Renal cortical epithelial cell (primary cell): ENCODE measurements at regions not wholly inside any gene's neighbourhood (a gene's known extent, or its start where the extent isn't known, plus 50 kb on each side); places are given as distances from the start of the nearest gene placed in this dataset.
"Not testable (repeated sequence)": the region's sequence is repeated elsewhere in the genome, so short reads cannot be mapped to it uniquely, and the experiment has no call there.

Source experiments
- DNase-seq: peaks from one replicate; pipeline ENCODE4 v3.0.0-alpha.2; 2011; ENCODE audit warnings: low read depth

GRCh38 chr4:103499094-103499493 is 220.7 kb downstream of the TACR3 start:
- DNase-seq: no peak

DNA sequence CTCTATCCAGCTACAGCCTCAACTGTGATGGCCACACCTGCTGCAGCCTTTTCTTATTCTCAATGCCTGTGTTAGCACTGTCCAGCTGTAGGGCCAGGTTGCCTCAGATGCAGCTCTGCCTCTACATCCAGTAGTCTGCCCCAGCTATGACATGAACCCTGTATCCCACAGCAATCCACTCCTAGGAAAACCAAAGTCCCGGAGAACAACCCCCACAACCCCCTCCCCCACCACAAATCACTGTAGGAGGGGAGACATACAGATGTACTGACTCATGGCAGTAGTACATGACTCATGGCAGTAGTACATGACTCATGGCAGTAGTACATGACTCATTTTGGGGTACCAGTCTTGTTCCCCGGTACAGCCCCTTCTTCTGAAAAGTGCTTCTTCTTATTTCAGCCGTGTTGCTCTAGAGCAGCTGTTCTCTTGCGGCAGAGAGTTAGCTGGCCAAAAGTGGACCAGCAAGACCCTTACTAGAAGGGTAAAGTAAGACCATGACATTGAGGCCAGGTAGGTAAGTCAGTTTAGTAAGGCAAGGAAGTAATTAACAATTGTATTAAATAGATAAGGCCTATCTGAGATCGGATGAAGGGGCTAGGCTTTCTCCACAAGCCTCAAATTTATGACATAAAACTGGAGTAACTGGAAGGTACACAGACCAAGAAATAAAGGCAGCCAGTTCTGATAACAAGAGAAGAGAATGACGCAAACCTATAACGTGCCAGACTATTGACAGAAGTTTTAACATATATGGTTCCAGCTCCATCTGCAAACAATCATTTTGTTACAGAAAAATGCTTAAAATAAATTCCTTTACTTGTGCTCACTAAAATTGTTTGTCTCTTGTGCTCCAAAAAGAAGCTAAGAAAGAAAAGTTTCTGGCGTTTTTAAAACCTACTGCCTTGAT is 221.4 kb downstream of the TACR3 start:
- DNase-seq: peak; percentile 36

DNA sequence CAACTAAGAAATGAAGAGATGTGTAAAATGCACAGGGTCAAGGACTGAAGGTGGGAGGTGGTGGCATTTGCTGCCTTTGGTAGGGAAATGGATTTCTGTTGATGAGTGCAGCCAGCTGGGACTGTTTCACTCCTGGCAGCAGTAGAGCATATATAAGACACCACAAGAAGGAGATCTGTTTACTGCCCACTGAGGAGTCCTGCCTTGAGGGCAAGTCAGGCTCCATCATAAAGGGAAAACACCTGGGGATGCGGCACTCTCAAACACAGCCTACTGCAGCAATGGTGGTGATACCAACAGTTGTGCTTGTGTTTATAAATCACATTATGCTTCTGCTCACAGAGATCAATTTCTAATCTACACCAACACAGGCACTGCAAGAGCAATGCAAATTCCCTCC is 222.1 kb downstream of the TACR3 start:
- DNase-seq: no peak

DNA sequence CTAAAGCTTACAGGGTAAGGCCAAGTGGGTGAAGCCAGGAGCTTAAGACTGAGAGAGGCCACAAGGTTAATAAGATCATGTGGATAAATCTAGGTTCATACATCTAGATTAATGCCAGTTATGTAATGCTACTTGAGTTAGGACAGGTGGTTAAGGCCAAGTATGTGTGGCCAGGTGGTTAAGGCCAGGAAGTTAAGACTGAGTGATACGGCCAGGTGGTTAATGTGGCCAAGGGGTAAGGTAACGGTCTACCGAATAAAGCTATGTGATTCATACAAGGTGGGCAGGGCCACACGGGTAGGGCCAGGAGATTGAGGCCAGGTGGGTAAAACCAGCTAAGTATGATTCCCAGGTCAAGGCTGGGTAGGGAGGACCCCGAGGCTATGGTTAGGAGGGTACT is 223.0 kb downstream of the TACR3 start:
- no peak for DNase-seq

DNA sequence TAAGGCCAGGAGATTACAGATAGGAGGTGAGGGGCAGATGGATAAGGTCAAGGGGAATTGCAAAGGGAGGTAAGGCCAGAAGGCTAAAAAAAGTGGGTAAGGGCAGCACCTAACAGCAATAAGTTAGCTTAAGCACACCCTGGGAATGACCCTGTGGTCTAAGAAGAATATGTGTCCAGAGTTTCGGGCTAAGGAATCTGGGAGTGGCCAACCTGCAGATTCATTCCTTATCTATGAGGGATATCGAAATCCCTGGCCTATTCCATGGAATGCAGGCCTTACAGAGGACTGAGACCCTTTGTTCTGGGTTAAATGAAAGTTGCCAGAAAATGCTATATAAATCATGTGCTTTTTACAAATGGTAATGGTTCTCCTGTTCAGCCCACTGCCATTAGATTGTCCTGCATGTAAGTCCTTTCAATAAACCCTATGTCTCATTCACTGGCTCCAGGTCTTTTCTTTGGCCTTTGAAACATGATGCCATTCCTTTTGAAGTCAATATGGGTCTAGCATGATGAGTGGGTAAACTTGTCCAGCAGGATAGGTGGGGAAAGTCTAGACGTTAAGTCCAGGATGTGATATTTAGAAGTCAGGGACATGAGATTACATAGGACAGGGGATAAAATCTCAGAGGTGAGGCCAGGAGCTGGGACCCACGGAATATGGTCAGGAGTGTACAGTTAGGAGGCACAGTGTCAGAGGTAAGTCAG is 226.2 kb downstream of the TACR3 start:
- DNase-seq: no peak

- DNase-seq: not testable (repeated sequence)
Measured at GRCh38 chr4:103485296-103485695, 234.5 kb downstream of the TACR3 start.

- DNase-seq: no peak
Measured at GRCh38 chr4:103484521-103484920, 235.3 kb downstream of the TACR3 start.

- no peak for DNase-seq
Measured at GRCh38 chr4:103482893-103483292, 236.9 kb downstream of the TACR3 start.

DNA sequence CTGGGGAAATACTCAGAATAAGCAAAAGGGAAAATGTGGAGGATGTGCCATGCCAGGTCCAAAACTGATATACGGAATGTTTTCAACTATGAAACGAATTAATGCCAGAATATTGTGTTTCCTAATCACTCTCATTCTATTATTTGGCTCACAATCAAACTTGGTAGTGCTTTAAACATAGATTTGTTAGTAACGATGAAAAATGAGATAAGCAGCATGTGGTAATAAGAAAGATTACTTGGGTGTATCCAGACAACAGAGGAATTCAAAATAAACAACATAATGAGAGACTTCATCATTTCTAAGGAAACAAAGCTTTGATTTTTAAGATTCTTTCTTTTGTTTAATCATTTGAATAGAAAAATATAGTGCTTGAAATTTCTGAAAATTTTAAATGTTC is 237.3 kb downstream of the TACR3 start:
- no peak for DNase-seq

DNA sequence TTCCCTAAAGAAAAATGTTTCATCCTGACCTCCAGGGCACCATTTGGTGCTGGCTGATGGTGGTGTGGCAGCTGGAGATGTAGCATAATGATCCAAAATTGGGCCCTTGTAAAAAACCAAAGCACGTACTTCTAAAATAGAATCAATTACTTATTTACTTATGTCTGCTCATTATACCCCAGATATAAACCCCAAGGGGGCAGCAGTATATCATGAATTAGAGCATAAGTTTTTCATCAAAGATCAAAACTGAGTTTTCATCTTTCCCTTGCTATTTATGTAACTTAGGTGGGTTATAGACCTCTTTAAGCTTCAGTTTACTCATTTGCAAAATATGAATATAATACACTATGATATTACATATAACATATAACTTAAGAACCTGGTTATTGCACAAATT is 241.1 kb downstream of the TACR3 start:
- DNase-seq: no peak

DNA sequence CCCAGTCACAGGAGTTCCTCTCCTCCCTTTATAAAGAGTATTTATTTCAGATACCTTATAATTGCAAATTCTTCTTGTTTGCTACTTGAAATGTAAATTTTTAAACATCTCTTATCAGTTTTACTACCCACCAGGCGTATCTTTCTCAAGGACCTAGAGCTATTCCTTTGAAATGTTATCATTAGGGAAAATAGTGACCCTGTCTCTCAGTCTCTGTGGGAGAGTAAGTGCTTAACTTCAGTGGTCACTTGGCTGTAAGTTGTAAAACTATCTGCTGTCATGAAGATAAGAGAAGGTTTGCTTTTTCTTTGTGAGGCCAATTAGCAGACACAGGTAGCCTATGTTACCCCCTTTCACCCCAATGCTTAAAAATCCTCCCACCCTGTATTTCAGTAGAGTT is 241.6 kb downstream of the TACR3 start:
- DNase-seq: no peak

- no peak for DNase-seq
Measured at GRCh38 chr4:103457566-103457965, 259.4 kb upstream of the CENPE start.

DNA sequence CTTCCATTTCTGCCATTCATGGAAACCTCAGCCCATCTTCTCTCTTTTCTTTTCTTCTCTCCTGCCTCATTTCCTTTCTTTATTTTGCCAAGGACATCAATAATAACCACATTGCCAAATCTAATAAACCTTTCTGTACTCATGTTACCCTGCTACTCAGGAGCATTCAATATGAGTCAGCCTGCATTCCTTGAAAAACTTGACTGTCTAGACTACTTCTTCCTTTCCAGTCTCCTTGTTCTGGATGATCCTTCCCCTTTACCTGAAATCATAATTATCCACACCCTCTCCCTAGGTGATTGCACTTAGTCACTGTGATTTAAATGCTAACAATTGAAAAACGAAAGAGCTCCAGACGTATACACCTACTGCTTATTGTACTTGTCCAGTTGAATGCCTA is 253.2 kb upstream of the CENPE start:
- peak; percentile 22 for DNase-seq

DNA sequence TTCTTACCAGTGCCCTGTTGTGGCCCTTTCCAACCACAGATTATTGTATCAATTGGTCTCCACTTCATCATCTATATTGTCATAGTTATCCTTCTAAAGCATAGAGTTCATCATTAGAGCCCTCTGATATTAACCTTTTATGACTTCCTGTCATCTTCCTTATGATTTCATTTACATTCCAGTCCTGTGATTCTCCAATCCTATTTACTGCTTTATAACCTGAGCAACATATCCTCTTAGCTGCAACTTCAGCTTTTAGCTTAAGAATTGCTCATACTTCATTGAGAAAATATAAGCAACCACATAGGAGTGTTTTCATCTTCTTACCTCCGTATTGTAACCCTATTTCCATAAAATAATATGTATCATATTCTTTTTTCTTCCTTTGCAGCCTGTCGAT is 252.6 kb upstream of the CENPE start:
- no peak for DNase-seq

GRCh38 chr4:103449296-103450023 is 251.3 kb upstream of the CENPE start:
- DNase-seq: no peak

DNA sequence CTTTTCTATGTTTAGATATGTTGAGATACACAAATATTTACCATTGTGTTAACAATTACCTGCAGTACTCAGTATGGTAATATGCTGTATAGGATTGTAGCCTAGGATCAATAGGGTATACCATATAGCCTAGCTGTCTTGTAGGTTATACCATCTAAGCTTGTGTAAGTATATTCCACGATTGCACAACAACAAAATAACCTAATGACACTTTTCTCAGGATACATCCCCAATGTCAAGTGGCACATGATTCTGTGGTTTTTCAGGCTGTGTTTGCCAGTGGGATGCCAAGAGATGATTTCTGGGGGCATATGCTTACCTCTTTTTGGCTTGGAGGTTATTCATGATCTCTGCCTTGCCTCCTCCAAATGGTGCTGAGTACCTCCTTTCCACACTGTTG is 247.2 kb upstream of the CENPE start:
- no peak for DNase-seq

DNA sequence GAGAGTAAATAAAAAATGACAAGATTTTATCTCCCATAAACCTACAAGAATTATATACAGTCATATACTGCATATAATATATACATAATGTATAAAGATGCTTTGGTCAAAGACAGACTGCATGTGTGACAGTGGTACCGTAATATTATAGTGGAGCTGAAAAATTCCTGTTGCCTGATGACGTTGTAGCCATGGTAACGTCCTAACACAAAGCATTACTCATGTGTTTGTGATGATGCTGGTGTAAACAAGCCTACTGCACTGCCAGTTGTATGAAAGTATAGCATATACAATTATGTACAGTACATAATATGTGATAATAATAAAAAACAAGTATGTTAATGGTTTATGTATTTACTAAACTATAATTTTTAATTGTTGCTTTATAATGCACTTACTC is 245.2 kb upstream of the CENPE start:
- peak; percentile 23 for DNase-seq

DNA sequence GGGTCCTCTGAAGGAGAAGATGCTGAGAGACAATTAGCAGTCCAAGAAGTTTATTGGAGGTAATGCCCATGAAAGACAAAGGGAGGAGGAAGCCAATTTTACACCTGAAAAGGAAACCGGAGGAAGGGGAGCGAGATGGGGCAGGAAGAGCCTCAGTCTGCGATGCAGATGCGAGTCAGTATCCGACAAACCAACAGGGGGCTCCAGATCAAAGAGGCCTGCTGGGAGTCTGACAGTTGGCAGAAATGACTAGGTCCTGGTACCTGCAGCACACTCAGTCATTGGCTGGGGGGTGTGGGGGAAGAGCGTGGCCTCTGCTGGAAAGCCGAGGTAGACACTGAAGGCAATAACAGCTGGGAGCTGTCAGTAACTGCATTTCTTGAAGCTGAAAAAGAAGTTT is 231.1 kb upstream of the CENPE start:
- DNase-seq: no peak

DNA sequence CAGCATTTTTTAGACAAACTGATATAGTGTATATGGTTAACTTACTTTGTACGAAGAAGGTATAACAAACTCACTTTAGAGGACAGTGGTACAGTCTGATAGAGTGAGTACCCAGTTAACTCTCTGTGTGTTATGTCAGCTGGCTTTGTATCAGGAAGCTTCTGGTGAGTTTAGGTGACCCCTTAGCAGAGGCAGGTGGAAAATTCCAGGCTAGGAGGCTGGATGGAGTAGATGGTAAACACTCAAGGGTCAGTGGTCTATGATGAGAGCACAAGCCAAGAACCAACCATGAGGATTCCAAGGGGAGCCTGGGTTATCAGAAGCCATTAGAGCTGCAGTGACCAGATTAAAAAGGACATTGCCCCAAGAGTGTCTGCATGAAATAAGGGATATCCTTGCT is 227.3 kb upstream of the CENPE start:
- no peak for DNase-seq

DNA sequence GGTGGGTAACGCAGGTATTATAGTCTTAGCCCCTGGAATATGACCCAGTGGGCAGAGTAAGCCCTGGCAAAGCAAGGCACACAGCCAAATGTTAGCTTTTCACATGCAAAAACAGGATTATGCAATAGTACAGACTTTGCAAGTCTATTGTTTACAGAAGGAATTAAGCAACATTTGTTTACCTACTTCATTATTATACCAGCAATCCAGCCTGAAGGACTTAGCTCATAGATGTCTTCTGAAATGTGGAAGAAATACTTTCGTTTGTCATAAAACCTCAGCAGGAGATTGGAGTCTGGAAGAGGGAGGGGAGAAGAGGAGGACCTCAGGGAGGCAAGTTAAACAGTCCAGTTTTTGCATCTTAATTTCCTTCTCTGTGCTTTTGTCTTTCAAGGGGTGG is 226.7 kb upstream of the CENPE start:
- peak; percentile 89 for DNase-seq

- DNase-seq: no peak
Measured at GRCh38 chr4:103423261-103423660, 225.1 kb upstream of the CENPE start.

- DNase-seq: no peak
Measured at GRCh38 chr4:103422467-103423219, 224.5 kb upstream of the CENPE start.
